GM12878 (cell line): ENCODE measurements at regions not wholly inside any gene's neighbourhood (a gene's known extent, or its start where the extent isn't known, plus 50 kb on each side); places are given as distances from the start of the nearest gene placed in this dataset.

Source experiments
- ATAC-seq: fragments of 200-7000 bp; cut with Tn5 transposase; 3 replicates; pipeline ENCODE4 v1.9.1; 2020; ENCODE audit warnings: mild to moderate bottlenecking, moderate library complexity
- BruUV-seq: library from RNA; stranded (reverse); fragments of 400-500 nt; replicated peaks from 2 replicates; lab custom pipeline; 2021; lab: Mats Ljungman, UMichigan
- CTCF ChIA-PET: fragments of 300-600 bp; sonication (Branson Sonifier 250); formaldehyde crosslinking; extraction: SDS; loops from one replicate; lab custom pipeline; 2021; ENCODE audit warnings: inconsistent platforms; lab: Yijun Ruan, JAX
- POLR2A ChIA-PET: fragments of 350-600 bp; formaldehyde crosslinking; extraction: SDS; loops from one replicate; lab custom pipeline; 2021; ENCODE audit warnings: inconsistent platforms; lab: Charles Lee
- RAD21 ChIA-PET: fragments of 300-600 bp; sonication (Branson Sonifier 250); formaldehyde crosslinking; loops from one replicate; lab custom pipeline; 2023; ENCODE audit warnings: antibody characterized with exemption; ENCODE audit not compliant: unreplicated experiment; lab: Charles Lee
- SMC1A ChIA-PET: fragments of 300-600 bp; sonication (Branson Sonifier 250); formaldehyde crosslinking; loops from one replicate; lab custom pipeline; 2023; ENCODE audit not compliant: unreplicated experiment, uncharacterized antibody; lab: Charles Lee
- DNase-seq: peaks from one replicate; pipeline ENCODE4 v3.0.0-alpha.2; 2011; ENCODE audit warnings: low read depth, low spot score
- FAIRE-seq: peaks from 3 replicates; lab custom pipeline; 2011; peaks lifted over from hg19 to GRCh38; lab: Jason Lieb, UNC
- H2AFZ ChIP-seq: 2 replicates; pipeline ENCODE4 v1.6.0; 2011; ENCODE audit warnings: low read depth, low read length, control low read depth; ENCODE audit not compliant: control insufficient read depth
- H3K27ac ChIP-seq: 2 replicates; pipeline ENCODE4 v1.5.1; 2011; ENCODE audit warnings: control low read depth; ENCODE audit not compliant: control insufficient read depth, insufficient read depth
- H3K27me3 ChIP-seq, 2 experiments: replicated peaks in 1 of 2; 2 replicates each; pipeline versions ENCODE4 v1.6.0 to v1.6.1; 2011; ENCODE audit warnings: low read length in 1 of 2; ENCODE audit not compliant: control insufficient read depth in 2 of 2, insufficient read depth in 2 of 2
- H3K36me3 ChIP-seq, 2 experiments: 2 replicates each; pipeline ENCODE4 v1.5.1; 2011; ENCODE audit warnings: low read length in 1 of 2; ENCODE audit not compliant: control insufficient read depth in 2 of 2, insufficient read depth in 2 of 2
- H3K4me1 ChIP-seq: 2 replicates; pipeline ENCODE4 v1.6.1; 2011; ENCODE audit warnings: mild to moderate bottlenecking, low read length, moderate library complexity, mixed read lengths; ENCODE audit not compliant: control insufficient read depth, insufficient read depth
- H3K4me2 ChIP-seq: 2 replicates; pipeline ENCODE4 v1.6.0; 2011; ENCODE audit warnings: control low read depth; ENCODE audit not compliant: control insufficient read depth, insufficient read depth
- H3K4me3 ChIP-seq: fragments of 200-600 bp; sonication (generic); 2 replicates; pipeline ENCODE4 v1.5.1; 2016
- H3K79me2 ChIP-seq: 2 replicates; pipeline ENCODE4 v1.6.0; 2011; ENCODE audit warnings: low read length; ENCODE audit not compliant: control insufficient read depth, insufficient read depth
- H3K9ac ChIP-seq: 2 replicates; pipeline ENCODE4 v1.8.0; 2011; ENCODE audit warnings: low read length, control low read depth, mixed read lengths; ENCODE audit not compliant: control insufficient read depth, insufficient read depth
- H3K9me3 ChIP-seq: replicated peaks from 3 replicates; pipeline ENCODE4 v1.5.1; 2011; ENCODE audit warnings: mild to moderate bottlenecking, low read length; ENCODE audit not compliant: control insufficient read depth, insufficient read depth
- H4K20me1 ChIP-seq: 2 replicates; pipeline ENCODE4 v1.6.0; 2011; ENCODE audit not compliant: control insufficient read depth, insufficient read depth
- ASH2L ChIP-seq: fragments of 300-600, 200-600 bp; sonication (generic); IDR thresholded peaks from 2 replicates; pipeline ENCODE4 v1.6.1; 2017; ENCODE audit warnings: low read depth, mild to moderate bottlenecking, borderline replicate concordance
- CHD4 ChIP-seq: fragments of 200-600 bp; sonication (generic); IDR thresholded peaks from 2 replicates; pipeline ENCODE4 v1.6.1; 2016; ENCODE audit warnings: mild to moderate bottlenecking
- CREB1 ChIP-seq: IDR thresholded peaks from 2 replicates; pipeline ENCODE4 v1.6.1; 2012; ENCODE audit warnings: low read depth, mild to moderate bottlenecking, inconsistent platforms
- ETV6 ChIP-seq, 2 experiments: fragments of 450-650 bp in 1 of 2; IDR thresholded peaks in 1 of 2; conservative IDR thresholded peaks in 1 of 2; 2 replicates each; pipeline ENCODE4 v1.6.1; 2014; ENCODE audit warnings: antibody characterized with exemption in 1 of 2, borderline replicate concordance in 1 of 2, low read depth in 1 of 2, mild to moderate bottlenecking in 1 of 2, moderate library complexity in 1 of 2
- FOS ChIP-seq: IDR thresholded peaks from 3 replicates; pipeline ENCODE4 v1.6.1; 2011; ENCODE audit warnings: borderline replicate concordance; ENCODE audit not compliant: insufficient read length; ENCODE audit errors: extremely low read depth
- FOXM1 ChIP-seq: IDR thresholded peaks from 2 replicates; pipeline ENCODE4 v1.6.1; 2012; ENCODE audit warnings: low read depth, mild to moderate bottlenecking, inconsistent platforms, low read length, moderate library complexity
- HSF1 ChIP-seq: fragments of 150-350 bp; IDR thresholded peaks from 2 replicates; pipeline ENCODE4 v1.6.1; 2014; ENCODE audit warnings: mild to moderate bottlenecking, low read depth, low read length
- MTA3 ChIP-seq: IDR thresholded peaks from 2 replicates; pipeline ENCODE4 v1.6.1; 2012; ENCODE audit warnings: low read length, inconsistent platforms, borderline replicate concordance
- NBN ChIP-seq: fragments of 450-650 bp; IDR thresholded peaks from 2 replicates; pipeline ENCODE4 v1.6.1; 2016
- NKRF ChIP-seq: fragments of 450-650 bp; conservative IDR thresholded peaks from 2 replicates; pipeline ENCODE4 v1.6.1; 2017; ENCODE audit warnings: mild to moderate bottlenecking, moderate library complexity
- STAT1 ChIP-seq: fragments of 450-650 bp; conservative IDR thresholded peaks from 2 replicates; pipeline ENCODE4 v1.6.1; 2014; ENCODE audit warnings: antibody characterized with exemption, mild to moderate bottlenecking
- ZSCAN29 ChIP-seq: fragments of 450-650 bp; IDR thresholded peaks from 2 replicates; pipeline ENCODE4 v1.6.1; 2017; ENCODE audit warnings: mild to moderate bottlenecking, moderate library complexity
- WGBS: methylation state at CpG from one replicate; pipeline ENCODE4 v1.1.6; 2016; ENCODE audit warnings: low lambda C conversion rate; ENCODE audit not compliant: insufficient replicate concordance, insufficient coverage; ENCODE audit errors: missing lambda C conversion rate; 5-methylcytosine and 5-hydroxymethylcytosine counted together
- in situ Hi-C: fragments of 300-500 bp; cut with MboI; formaldehyde crosslinking; loops from 9 replicates; pipeline ENCODE4 v1.14.3; 2018; ENCODE audit warnings: mixed read lengths
- intact Hi-C: fragments of 100-400 bp; cut with micrococcal nuclease; formaldehyde crosslinking; loops from one replicate; pipeline ENCODE4 v1.14.2; 2022; ENCODE audit not compliant: unreplicated experiment

DNA sequence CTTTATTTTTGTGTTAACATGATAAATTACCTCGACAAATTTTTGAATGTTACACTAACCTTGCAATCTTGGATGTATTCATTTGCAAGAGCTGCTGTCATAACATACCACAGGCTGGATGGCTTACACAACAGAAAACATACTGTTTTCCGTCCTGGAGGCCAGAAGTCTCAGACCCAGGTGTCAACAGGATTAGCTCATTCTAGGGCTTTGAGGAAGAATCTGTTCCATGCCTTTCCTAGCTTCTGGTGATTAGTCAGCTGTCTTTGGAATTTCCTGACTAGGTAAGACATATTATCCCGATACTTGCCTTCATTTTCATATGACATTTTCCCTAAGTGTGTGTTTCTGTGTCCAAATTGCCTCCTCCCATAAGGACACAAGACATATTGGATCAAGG is 188.6 kb upstream of the CDH19 start:
- H3K4me2 ChIP-seq = no peak overlapping the region
- no peaks in the 10 kb centered on the region for H3K9me3 ChIP-seq
- H3K79me2 ChIP-seq = no peaks in the 10 kb centered on the region
- POLR2A ChIA-PET = no interaction called here
- no TSS peak for BruUV-seq
- no peaks in the 10 kb centered on the region for H4K20me1 ChIP-seq
- WGBS = 0% methylated on average over 3 of the region's 3 CpGs
- SMC1A ChIA-PET = no interaction called here
- DNase-seq (no peak), ATAC-seq (no peak), FAIRE-seq (no peak)
- H3K9ac ChIP-seq = no peak overlapping the region
- intact Hi-C loops = no loop called here
- H3K4me1 ChIP-seq = no peaks in the 10 kb centered on the region
- H3K27me3 ChIP-seq = no peaks in the 10 kb centered on the region
- no peak for TF ChIP-seq ASH2L
- TF ChIP-seq NKRF = no peak
- no peak for TF ChIP-seq CREB1
- TF ChIP-seq FOS = no peak
- TF ChIP-seq ZSCAN29 = no peak
- no peak for TF ChIP-seq NBN
- TF ChIP-seq FOXM1 = no peak
- TF ChIP-seq CHD4 = no peak
- no peak for TF ChIP-seq ETV6 (conservative IDR thresholded peaks at IDR 0.05 in 1 of 2, IDR thresholded peaks at IDR 0.05 in 1 of 2; ENCODE audit: borderline replicate concordance in 1 of 2, low read depth in 1 of 2)
- no peak for TF ChIP-seq MTA3
- no peak for TF ChIP-seq STAT1
- TF ChIP-seq HSF1 = no peak
- no peak overlapping the region for H3K27ac ChIP-seq
- RAD21 ChIA-PET = no interaction called here
- no peak overlapping the region for H2AFZ ChIP-seq
- in situ Hi-C loops = no loop called here
- no peaks in the 10 kb centered on the region for H3K36me3 ChIP-seq
- CTCF ChIA-PET = no interaction called here
- H3K4me3 ChIP-seq = no peak overlapping the region
